ENCODE measurements at regions not wholly inside any gene's neighbourhood (a gene's known extent, or its start where the extent isn't known, plus 50 kb on each side); places are given as distances from the start of the nearest gene placed in this dataset.
A peak's percentile ranks its signal among the peaks of the same experiment; 100 is the strongest.
"Not testable (repeated sequence)": the region's sequence is repeated elsewhere in the genome, so short reads cannot be mapped to it uniquely, and the experiment has no call there.

DNA sequence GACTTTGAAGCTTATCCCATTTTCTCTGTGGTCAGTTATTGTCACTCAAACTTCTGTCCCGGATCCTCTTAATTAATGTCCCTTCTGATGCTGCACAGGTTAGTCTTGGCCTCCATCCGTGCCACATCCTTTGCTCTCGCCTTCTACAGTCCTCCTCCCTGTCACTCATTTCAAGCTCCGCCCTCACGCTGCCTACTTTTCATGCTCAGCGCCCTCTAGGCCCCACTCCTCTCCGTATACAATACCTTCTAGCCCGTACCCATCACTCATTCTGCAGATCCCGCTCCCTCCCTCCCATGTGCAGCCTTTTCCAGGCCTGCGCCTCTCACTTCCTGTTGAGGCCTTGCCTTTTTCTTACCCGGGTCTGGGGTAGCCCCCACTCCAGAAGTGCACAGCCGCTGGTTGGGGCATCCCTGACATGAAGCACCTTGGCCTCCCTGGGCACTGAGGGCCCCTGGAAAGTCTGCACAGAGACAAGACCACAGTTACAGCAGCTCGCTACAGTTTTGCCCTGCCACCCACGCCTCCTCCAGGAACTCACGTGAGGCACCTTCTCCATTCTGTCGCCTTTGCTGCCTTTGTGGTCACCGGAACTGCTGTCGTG is 88.5 kb upstream of the SLC25A48 start:
- H3K27ac ChIP-seq (ENCODE audit: low read depth, low read length) = no peak overlapping the region
- no peak overlapping the region for H3K4ac ChIP-seq (ENCODE audit: low read depth, low read length)
- H2BK15ac ChIP-seq (replicated peaks; ENCODE audit: low read depth) = no peak overlapping the region
- no peak overlapping the region for H2AK5ac ChIP-seq (ENCODE audit: low read length)
- H2BK120ac ChIP-seq (ENCODE audit: low read depth, low read length) = no peak overlapping the region
- no peak overlapping the region for H2BK5ac ChIP-seq (ENCODE audit: low read length)
- no peak overlapping the region for H3K18ac ChIP-seq (ENCODE audit: low read length)
- H3K79me1 ChIP-seq (ENCODE audit: low read length) = no peaks in the 10 kb centered on the region
- no peaks in the 10 kb centered on the region for H3K79me2 ChIP-seq (ENCODE audit: control insufficient read depth, insufficient read depth, low read length)
- H3K27me3 ChIP-seq (ENCODE audit: insufficient read depth, low read length, poor library complexity) = no peaks in the 10 kb centered on the region
- no peak overlapping the region for H4K8ac ChIP-seq (ENCODE audit: low read depth, low read length)
- H3K9ac ChIP-seq (ENCODE audit: low read length) = no peak overlapping the region
- H4K5ac ChIP-seq (ENCODE audit: low read length) = no peak overlapping the region
- no peak for DNase-seq
- no CpG with 5 or more reads among the region's 18 CpGs for WGBS (ENCODE audit: extremely low coverage, insufficient coverage, low lambda C conversion rate)
- no peak overlapping the region for H3K4me2 ChIP-seq (ENCODE audit: low read length)
- H3K4me3 ChIP-seq (ENCODE audit: low read length) = no peak overlapping the region
- H3K36me3 ChIP-seq (ENCODE audit: control insufficient read depth, insufficient read depth, low read length) = no peaks in the 10 kb centered on the region
- no peak overlapping the region for H3K23ac ChIP-seq (ENCODE audit: low read length)
- H3K4me1 ChIP-seq (ENCODE audit: control insufficient read depth, low read depth, low read length) = no peaks in the 10 kb centered on the region
- H3K56ac ChIP-seq (ENCODE audit: low read length) = no peak overlapping the region

DNA sequence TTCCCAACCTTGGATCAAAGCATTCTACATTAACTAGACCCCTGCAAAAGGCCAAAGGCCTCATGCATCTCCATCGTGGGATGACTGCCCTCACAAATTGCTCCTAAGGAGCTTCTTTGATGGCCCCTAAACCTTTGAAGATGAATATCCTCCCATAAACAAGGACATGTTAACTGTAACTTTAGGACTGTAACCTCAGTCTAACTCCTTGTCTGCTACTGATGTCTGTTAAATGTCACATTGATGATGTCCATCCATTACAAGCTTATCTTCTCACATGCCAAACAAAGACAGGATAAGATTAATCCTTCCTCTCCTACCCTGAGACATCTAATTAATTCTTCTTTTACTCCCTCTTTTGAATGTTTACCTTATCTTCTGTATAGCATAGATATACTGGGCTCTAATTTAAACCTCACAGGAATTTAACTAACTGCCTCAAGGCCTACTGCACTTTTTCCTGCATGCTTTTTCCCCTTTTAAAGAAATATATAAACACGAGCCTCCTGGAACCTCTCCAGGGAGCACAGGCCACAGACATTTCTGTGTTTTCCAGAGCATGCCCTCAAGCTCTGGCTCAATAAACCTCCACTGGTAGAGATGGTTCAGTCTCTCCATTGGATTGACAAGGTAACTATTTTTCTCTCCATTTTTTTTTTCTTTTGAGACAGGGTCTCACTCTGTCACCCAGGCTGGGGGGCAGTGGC is 90.6 kb upstream of the SLC25A48 start:
- Histone ChIP-seq H3K27ac (ENCODE audit: low read depth, low read length) (peak overlapping the region; percentile 65), H3K79me1 (ENCODE audit: low read length) (no peaks in the 10 kb centered on the region), H3K18ac (ENCODE audit: low read length) (no peak overlapping the region), H3K56ac (ENCODE audit: low read length) (no peak overlapping the region), H4K8ac (ENCODE audit: low read depth, low read length) (no peak overlapping the region), H3K4me2 (ENCODE audit: low read length) (no peak overlapping the region), H3K4me3 (ENCODE audit: low read length) (no peak overlapping the region), H3K27me3 (ENCODE audit: insufficient read depth, low read length, poor library complexity) (no peaks in the 10 kb centered on the region), H3K9ac (ENCODE audit: low read length) (no peak overlapping the region), H2BK15ac (replicated peaks; ENCODE audit: low read depth) (no peak overlapping the region), H2AK5ac (ENCODE audit: low read length) (no peak overlapping the region), H2BK120ac (ENCODE audit: low read depth, low read length) (no peak overlapping the region), H4K5ac (ENCODE audit: low read length) (no peak overlapping the region), H3K4me1 (ENCODE audit: control insufficient read depth, low read depth, low read length) (no peaks in the 10 kb centered on the region), H3K79me2 (ENCODE audit: control insufficient read depth, insufficient read depth, low read length) (no peaks in the 10 kb centered on the region), H3K23ac (ENCODE audit: low read length) (no peak overlapping the region), H3K36me3 (ENCODE audit: control insufficient read depth, insufficient read depth, low read length) (no peaks in the 10 kb centered on the region), H2BK5ac (ENCODE audit: low read length) (no peak overlapping the region), H3K4ac (ENCODE audit: low read depth, low read length) (no peak overlapping the region)
- no CpG with 5 or more reads among the region's 2 CpGs for WGBS (ENCODE audit: extremely low coverage, insufficient coverage, low lambda C conversion rate)
- peak; percentile 62 for DNase-seq

DNA sequence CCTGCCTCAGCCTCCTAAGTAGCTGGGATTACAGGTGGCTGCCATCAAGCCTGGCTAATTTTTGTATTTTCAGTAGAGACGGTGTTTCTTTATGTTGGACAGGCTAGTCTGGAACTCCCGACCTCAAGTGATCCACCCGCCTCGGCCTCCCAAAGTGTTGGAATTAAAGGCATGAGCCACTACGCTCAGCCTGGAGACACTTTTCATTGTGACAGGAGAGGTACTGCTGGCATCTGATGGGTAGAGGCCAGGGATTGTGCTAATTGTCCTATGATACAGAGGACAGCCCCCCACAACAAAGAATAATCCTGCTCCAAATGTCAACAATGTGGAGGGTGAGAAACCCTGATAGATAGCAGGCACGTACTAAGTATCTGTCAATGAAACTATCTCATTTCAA is 91.3 kb upstream of the SLC25A48 start:
- no peak overlapping the region for H3K27ac ChIP-seq (ENCODE audit: low read depth, low read length)
- no peaks in the 10 kb centered on the region for H3K36me3 ChIP-seq (ENCODE audit: control insufficient read depth, insufficient read depth, low read length)
- WGBS (ENCODE audit: extremely low coverage, insufficient coverage, low lambda C conversion rate) = no CpG with 5 or more reads among the region's 6 CpGs

DNA sequence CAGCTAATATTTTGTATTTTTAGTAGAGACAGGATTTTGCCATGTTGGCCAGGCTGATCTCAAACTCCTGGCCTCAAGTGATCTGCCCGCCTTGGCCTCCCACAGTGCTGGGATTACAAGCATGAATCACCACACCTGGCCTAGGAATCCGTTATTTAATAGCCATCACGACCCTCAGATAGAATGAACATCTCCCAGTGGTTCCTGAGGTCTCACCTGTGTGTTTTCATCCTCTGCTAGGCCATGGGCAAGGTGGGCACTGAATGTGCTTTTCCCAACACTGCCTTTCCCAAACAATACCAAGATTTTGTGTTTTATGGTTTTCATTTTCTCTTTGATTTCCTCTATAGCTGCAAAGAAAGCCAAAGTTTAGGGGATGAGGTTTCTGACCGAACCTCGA is 92.2 kb upstream of the SLC25A48 start:
- not testable (repeated sequence) for H4K8ac ChIP-seq (ENCODE audit: low read depth, low read length); H2BK120ac ChIP-seq (ENCODE audit: low read depth, low read length); H3K4me1 ChIP-seq (ENCODE audit: control insufficient read depth, low read depth, low read length); H3K23ac ChIP-seq (ENCODE audit: low read length); H3K4ac ChIP-seq (ENCODE audit: low read depth, low read length); H3K36me3 ChIP-seq (ENCODE audit: control insufficient read depth, insufficient read depth, low read length); H3K4me2 ChIP-seq (ENCODE audit: low read length); H3K27ac ChIP-seq (ENCODE audit: low read depth, low read length); H3K79me2 ChIP-seq (ENCODE audit: control insufficient read depth, insufficient read depth, low read length); H3K18ac ChIP-seq (ENCODE audit: low read length); H2BK5ac ChIP-seq (ENCODE audit: low read length); H3K4me3 ChIP-seq (ENCODE audit: low read length); H3K56ac ChIP-seq (ENCODE audit: low read length); H3K9ac ChIP-seq (ENCODE audit: low read length); H4K5ac ChIP-seq (ENCODE audit: low read length); H2BK15ac ChIP-seq (replicated peaks; ENCODE audit: low read depth); H3K79me1 ChIP-seq (ENCODE audit: low read length); H3K27me3 ChIP-seq (ENCODE audit: insufficient read depth, low read length, poor library complexity); DNase-seq; H2AK5ac ChIP-seq (ENCODE audit: low read length)
- WGBS (ENCODE audit: extremely low coverage, insufficient coverage, low lambda C conversion rate) = no CpG with 5 or more reads among the region's 5 CpGs

More for the DNA sequence above, 91.3 kb upstream of the SLC25A48 start:
- H2BK15ac ChIP-seq (replicated peaks; ENCODE audit: low read depth) = no peak overlapping the region
- H2AK5ac ChIP-seq (ENCODE audit: low read length) = no peak overlapping the region
- no peak overlapping the region for H3K9ac ChIP-seq (ENCODE audit: low read length)
- DNase-seq = no peak
- no peak overlapping the region for H4K5ac ChIP-seq (ENCODE audit: low read length)
- H3K79me1 ChIP-seq (ENCODE audit: low read length) = no peaks in the 10 kb centered on the region
- no peak overlapping the region for H3K4me3 ChIP-seq (ENCODE audit: low read length)
- H3K79me2 ChIP-seq (ENCODE audit: control insufficient read depth, insufficient read depth, low read length) = no peaks in the 10 kb centered on the region
- H3K4me2 ChIP-seq (ENCODE audit: low read length) = no peak overlapping the region
- H3K4ac ChIP-seq (ENCODE audit: low read depth, low read length) = no peak overlapping the region
- peaks cover 2% of the 10 kb centered on the region for H3K4me1 ChIP-seq (ENCODE audit: control insufficient read depth, low read depth, low read length)
- H2BK120ac ChIP-seq (ENCODE audit: low read depth, low read length) = no peak overlapping the region
- no peak overlapping the region for H3K18ac ChIP-seq (ENCODE audit: low read length)
- H3K56ac ChIP-seq (ENCODE audit: low read length) = no peak overlapping the region
- H3K23ac ChIP-seq (ENCODE audit: low read length) = no peak overlapping the region
- H2BK5ac ChIP-seq (ENCODE audit: low read length) = no peak overlapping the region
- no peaks in the 10 kb centered on the region for H3K27me3 ChIP-seq (ENCODE audit: insufficient read depth, low read length, poor library complexity)
- no peak overlapping the region for H4K8ac ChIP-seq (ENCODE audit: low read depth, low read length)

DNA sequence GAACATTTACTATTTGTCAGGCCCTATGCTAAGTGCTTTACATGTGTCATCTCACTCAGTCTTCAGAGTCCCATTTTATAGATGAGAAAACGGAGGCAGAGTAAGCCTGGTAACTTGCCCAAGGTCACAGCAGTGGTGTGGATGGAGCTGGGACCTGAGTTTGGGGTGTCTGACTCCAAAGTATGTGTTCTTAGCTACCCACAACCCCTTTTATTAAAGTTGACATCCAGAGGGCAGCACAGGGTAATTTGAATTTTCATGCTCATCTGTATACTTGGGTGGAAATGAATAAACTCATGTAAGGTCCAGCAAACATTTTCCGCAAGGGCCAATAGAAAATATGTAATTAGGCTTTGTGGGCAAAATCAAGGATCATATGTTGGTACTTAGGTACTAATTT is 93.4 kb upstream of the SLC25A48 start:
- no peak overlapping the region for H3K27ac ChIP-seq (ENCODE audit: low read depth, low read length)
- no peak overlapping the region for H3K4me3 ChIP-seq (ENCODE audit: low read length)
- H3K56ac ChIP-seq (ENCODE audit: low read length) = no peak overlapping the region
- no peak overlapping the region for H2BK120ac ChIP-seq (ENCODE audit: low read depth, low read length)
- DNase-seq = no peak
- H3K4me1 ChIP-seq (ENCODE audit: control insufficient read depth, low read depth, low read length) = peaks cover 9% of the 10 kb centered on the region
- no peak overlapping the region for H3K4me2 ChIP-seq (ENCODE audit: low read length)
- H3K18ac ChIP-seq (ENCODE audit: low read length) = no peak overlapping the region
- H3K9ac ChIP-seq (ENCODE audit: low read length) = no peak overlapping the region
- H2BK5ac ChIP-seq (ENCODE audit: low read length) = no peak overlapping the region
- peaks cover 6% of the 10 kb centered on the region for H3K79me2 ChIP-seq (ENCODE audit: control insufficient read depth, insufficient read depth, low read length)
- H2AK5ac ChIP-seq (ENCODE audit: low read length) = no peak overlapping the region
- no peak overlapping the region for H2BK15ac ChIP-seq (replicated peaks; ENCODE audit: low read depth)
- H3K4ac ChIP-seq (ENCODE audit: low read depth, low read length) = no peak overlapping the region
- no peaks in the 10 kb centered on the region for H3K79me1 ChIP-seq (ENCODE audit: low read length)
- WGBS (ENCODE audit: extremely low coverage, insufficient coverage, low lambda C conversion rate) = no CpG with 5 or more reads among the region's 2 CpGs
- H3K36me3 ChIP-seq (ENCODE audit: control insufficient read depth, insufficient read depth, low read length) = no peaks in the 10 kb centered on the region
- no peaks in the 10 kb centered on the region for H3K27me3 ChIP-seq (ENCODE audit: insufficient read depth, low read length, poor library complexity)
- no peak overlapping the region for H3K23ac ChIP-seq (ENCODE audit: low read length)
- H4K5ac ChIP-seq (ENCODE audit: low read length) = no peak overlapping the region
- no peak overlapping the region for H4K8ac ChIP-seq (ENCODE audit: low read depth, low read length)

DNA sequence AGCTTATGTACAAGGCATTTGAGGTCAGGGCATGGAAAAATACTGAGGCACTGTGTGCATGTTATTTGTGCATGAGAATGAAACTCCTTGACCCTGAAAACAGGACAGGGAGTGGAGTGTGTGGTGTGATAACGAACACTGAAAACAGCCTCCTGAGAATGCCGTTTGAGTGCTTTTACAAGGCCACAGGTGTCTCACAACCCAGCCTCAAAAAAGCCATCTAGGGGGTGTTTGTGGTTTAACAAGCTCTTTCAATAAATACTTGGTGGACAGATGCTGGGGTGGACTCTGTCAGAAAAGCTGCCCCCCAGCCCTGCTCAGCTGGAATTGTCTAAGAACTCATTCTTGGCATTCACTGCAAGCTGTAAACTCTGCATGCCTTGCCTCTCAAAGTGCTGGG is 94.0 kb upstream of the SLC25A48 start:
- no peak overlapping the region for H3K23ac ChIP-seq (ENCODE audit: low read length)
- no peak overlapping the region for H3K18ac ChIP-seq (ENCODE audit: low read length)
- no peak overlapping the region for H3K4me2 ChIP-seq (ENCODE audit: low read length)
- H3K27me3 ChIP-seq (ENCODE audit: insufficient read depth, low read length, poor library complexity) = no peaks in the 10 kb centered on the region
- DNase-seq = no peak
- H2BK15ac ChIP-seq (replicated peaks; ENCODE audit: low read depth) = no peak overlapping the region
- H3K27ac ChIP-seq (ENCODE audit: low read depth, low read length) = no peak overlapping the region
- WGBS (ENCODE audit: extremely low coverage, insufficient coverage, low lambda C conversion rate) = no CpG with 5 or more reads among the region's 2 CpGs
- H3K56ac ChIP-seq (ENCODE audit: low read length) = no peak overlapping the region
- H4K5ac ChIP-seq (ENCODE audit: low read length) = no peak overlapping the region
- no peaks in the 10 kb centered on the region for H3K36me3 ChIP-seq (ENCODE audit: control insufficient read depth, insufficient read depth, low read length)
- H2BK5ac ChIP-seq (ENCODE audit: low read length) = no peak overlapping the region
- peaks cover 9% of the 10 kb centered on the region for H3K4me1 ChIP-seq (ENCODE audit: control insufficient read depth, low read depth, low read length)
- no peak overlapping the region for H2BK120ac ChIP-seq (ENCODE audit: low read depth, low read length)
- no peak overlapping the region for H4K8ac ChIP-seq (ENCODE audit: low read depth, low read length)
- H3K4me3 ChIP-seq (ENCODE audit: low read length) = no peak overlapping the region
- H3K79me2 ChIP-seq (ENCODE audit: control insufficient read depth, insufficient read depth, low read length) = peaks cover 12% of the 10 kb centered on the region
- H2AK5ac ChIP-seq (ENCODE audit: low read length) = no peak overlapping the region
- H3K79me1 ChIP-seq (ENCODE audit: low read length) = no peaks in the 10 kb centered on the region
- H3K4ac ChIP-seq (ENCODE audit: low read depth, low read length) = no peak overlapping the region
- no peak overlapping the region for H3K9ac ChIP-seq (ENCODE audit: low read length)
